Ovary (tissue), 7 donors: ENCODE measurements at regions not wholly inside any gene's neighbourhood (a gene's known extent, or its start where the extent isn't known, plus 50 kb on each side); places are given as distances from the start of the nearest gene placed in this dataset.

Experiments used
- DNase-seq, 5 donors: peaks; one replicate each; pipeline ENCODE4 v3.0.0-alpha.2; 2019 to 2020
- H3K27ac ChIP-seq, 2 donors: fragments of 200-600 bp; one replicate each; pipeline versions ENCODE4 v1.5.1 to v1.8.0; 2019 to 2022
- H3K27me3 ChIP-seq: fragments of 200-600 bp; one replicate; pipeline ENCODE4 v1.8.0; 2022
- H3K36me3 ChIP-seq: fragments of 200-600 bp; sonication (generic); one replicate; pipeline ENCODE4 v1.5.1; 2019
- H3K4me1 ChIP-seq: one replicate; pipeline ENCODE4 v1.8.1; 2013; ENCODE audit warnings: mild to moderate bottlenecking, moderate library complexity; ENCODE audit not compliant: insufficient read depth
- H3K4me3 ChIP-seq: fragments of 200-600 bp; sonication (generic); one replicate; pipeline ENCODE4 v1.5.1; 2017
- H3K9me3 ChIP-seq, 2 donors: fragments of 200-600 bp in 1 of 2; sonication (generic) in 1 of 2; one replicate each; pipeline versions ENCODE4 v1.5.1 to v1.8.1; 2013 to 2019; ENCODE audit warnings: mild to moderate bottlenecking in 1 of 2, moderate library complexity in 1 of 2
- CTCF ChIP-seq, 3 donors: fragments of 450-650 bp in 2 of 3; fragments of 200-600 bp in 1 of 3; IDR thresholded peaks; one replicate each; pipeline versions ENCODE4 v1.5.1 to v1.8.0; 2016 to 2022; ENCODE audit warnings: antibody characterized with exemption in 3 of 3, mild to moderate bottlenecking in 1 of 3
- EP300 ChIP-seq: sonication (generic); formaldehyde crosslinking; IDR thresholded peaks from one replicate; pipeline ENCODE4 v1.6.1; 2017; ENCODE audit warnings: antibody characterized with exemption
- POLR2A ChIP-seq: fragments of 450-650 bp; IDR thresholded peaks from one replicate; pipeline ENCODE4 v1.6.1; 2017; ENCODE audit warnings: antibody characterized with exemption, mild to moderate bottlenecking, moderate library complexity
- WGBS, 3 donors: extraction: QIAGEN DNeasy Blood & Tissue Kit in 1 of 3; methylation state at CpG; one replicate each; pipeline versions ENCODE4 v1.1.5 to v1.1.7; 2013 to 2017; 5-methylcytosine and 5-hydroxymethylcytosine counted together
- intact Hi-C, 4 donors: fragments of 100-400 bp; cut with DNase I; formaldehyde crosslinking; loops; one replicate each; pipeline versions ENCODE4 v1.11.0 to v1.15.1; 2022 to 2023
- donor health status: DM: no; HTN: no; CAD: no; lungs with moderate emphysema.
- donor health status: DM: no; HTN: no; CAD: no.
- donor health status: Bipolar disorder and iron deficiency.
- donor health status: DM: no; HTN: no; CAD: no.
- donor health status: DM: yes; HTN: yes; CAD: no.

- peaks cover 2% of the 10 kb centered on the region for H3K4me1 ChIP-seq
These were observed 205.3 kb upstream of the FOXA2 start for GRCh38 chr20:22789676-22790075.

GRCh38 chr20:22791396-22791795 is 207.0 kb upstream of the FOXA2 start:
- Histone ChIP-seq H3K36me3 (no peaks in the 10 kb centered on the region), H3K4me3 (no peak overlapping the region), H3K27ac (no peak overlapping the region), H3K27me3 (no peaks in the 10 kb centered on the region), H3K9me3 (no peaks in the 10 kb centered on the region), H3K4me1 (peaks cover 6% of the 10 kb centered on the region)
- intact Hi-C loops = no loop called here
- TF ChIP-seq EP300 = no peak
- no peak for TF ChIP-seq CTCF (IDR thresholded peaks at IDR 0.05)
- TF ChIP-seq POLR2A = no peak
- 83 to 91% (median 91%) methylated on average over 3 of the region's 3 CpGs for whole genome bisulfite sequencing, 3 donors
- no peak for DNase-seq

More at GRCh38 chr20:22789676-22790075, 205.3 kb upstream of the FOXA2 start:
- Histone ChIP-seq H3K36me3 (no peaks in the 10 kb centered on the region), H3K27me3 (no peaks in the 10 kb centered on the region), H3K27ac (no peak overlapping the region), H3K4me3 (no peak overlapping the region), H3K9me3 (no peaks in the 10 kb centered on the region)
- intact Hi-C loops = no loop called here
- TF ChIP-seq POLR2A (no peak), EP300 (no peak), CTCF (IDR thresholded peaks at IDR 0.05) (no peak)
- WGBS, 3 donors = 15 to 36% (median 28%) methylated on average over 2 of the region's 2 CpGs
- no peak for DNase-seq

GRCh38 chr20:22791877-22792525 is 207.6 kb upstream of the FOXA2 start:
- 50 to 81% (median 80%) methylated on average over 3 of the region's 3 CpGs for WGBS, 3 donors
- H3K4me3 ChIP-seq = no peak overlapping the region
- H3K36me3 ChIP-seq = no peaks in the 10 kb centered on the region
- H3K27ac ChIP-seq = no peak overlapping the region
- peaks cover 6% of the 10 kb centered on the region for H3K4me1 ChIP-seq
- no peak for TF ChIP-seq CTCF (IDR thresholded peaks at IDR 0.05)
- TF ChIP-seq EP300 = no peak
- TF ChIP-seq POLR2A = no peak
- no peaks in the 10 kb centered on the region for H3K27me3 ChIP-seq
- DNase-seq = no peak
- intact Hi-C loops = no loop called here
- no peaks in the 10 kb centered on the region for H3K9me3 ChIP-seq

- H3K4me1 ChIP-seq = peaks cover 6% of the 10 kb centered on the region
- no peaks in the 10 kb centered on the region for H3K9me3 ChIP-seq
- TF ChIP-seq EP300 = no peak
- TF ChIP-seq CTCF (IDR thresholded peaks at IDR 0.05) = no peak
- no peak for TF ChIP-seq POLR2A
- no peaks in the 10 kb centered on the region for H3K36me3 ChIP-seq
- H3K27me3 ChIP-seq = no peaks in the 10 kb centered on the region
- no peak overlapping the region for H3K4me3 ChIP-seq
- no peak for DNase-seq
- H3K27ac ChIP-seq = no peak overlapping the region
- intact Hi-C loops = no loop called here
- 66 to 77% (median 69%) methylated on average over 1 of the region's 1 CpG for WGBS, 3 donors
These were observed 209.8 kb upstream of the FOXA2 start for GRCh38 chr20:22794200-22794599.
